Nephron progenitor cell (in vitro differentiated cells): ENCODE measurements at regions not wholly inside any gene's neighbourhood (a gene's known extent, or its start where the extent isn't known, plus 50 kb on each side); places are given as distances from the start of the nearest gene placed in this dataset.

Experiments
- DNase-seq: peaks from one replicate; pipeline ENCODE4 v3.0.0; 2021
- H3K27ac Mint-ChIP-seq: 2 replicates; pipeline ENCODE4 v1.8.0; 2021; ENCODE audit warnings: mild to moderate bottlenecking, moderate library complexity, mixed read lengths
- H3K27me3 Mint-ChIP-seq: 2 replicates; pipeline ENCODE4 v1.8.0; 2021; ENCODE audit warnings: mild to moderate bottlenecking, low read depth, mixed read lengths; ENCODE audit not compliant: poor library complexity
- H3K36me3 Mint-ChIP-seq: 2 replicates; pipeline ENCODE4 v1.8.0; 2021; ENCODE audit warnings: low read depth, mixed read lengths
- H3K4me1 Mint-ChIP-seq: 2 replicates; pipeline ENCODE4 v1.8.0; 2021; ENCODE audit warnings: mixed read lengths
- H3K4me3 Mint-ChIP-seq: 2 replicates; pipeline ENCODE4 v1.8.0; 2021; ENCODE audit warnings: mild to moderate bottlenecking, moderate library complexity, mixed read lengths
- H3K9me3 Mint-ChIP-seq: 2 replicates; pipeline ENCODE4 v1.8.0; 2021; ENCODE audit warnings: mild to moderate bottlenecking, moderate library complexity, mixed read lengths
- CTCF ChIP-seq: fragments of 200-600 bp; sonication (generic); IDR thresholded peaks from 2 replicates; pipeline ENCODE4 v1.5.0; 2021; ENCODE audit warnings: antibody characterized with exemption

GRCh38 chrX:10393241-10393640 lies 227.1 kb downstream of the MID1 start:
- no peaks in the 10 kb centered on the region for H3K27me3 Mint-ChIP-seq
- H3K9me3 Mint-ChIP-seq = peaks cover 47% of the 10 kb centered on the region
- H3K27ac Mint-ChIP-seq = peak overlapping the region; percentile 62
- peaks cover 36% of the 10 kb centered on the region for H3K4me1 Mint-ChIP-seq
- TF ChIP-seq CTCF = no peak
- DNase-seq = no peak
- no peak overlapping the region for H3K4me3 Mint-ChIP-seq
- H3K36me3 Mint-ChIP-seq = no peaks in the 10 kb centered on the region

- Mint-ChIP-seq H3K36me3 (no peaks in the 10 kb centered on the region), H3K27ac (no peak overlapping the region), H3K4me1 (peaks cover 36% of the 10 kb centered on the region), H3K4me3 (no peak overlapping the region), H3K9me3 (peaks cover 43% of the 10 kb centered on the region), H3K27me3 (no peaks in the 10 kb centered on the region)
- TF ChIP-seq CTCF = no peak
- DNase-seq = no peak
These were observed 226.5 kb downstream of the MID1 start for GRCh38 chrX:10393899-10394298.

- Mint-ChIP-seq H3K4me1 (peaks cover 36% of the 10 kb centered on the region), H3K4me3 (no peak overlapping the region), H3K9me3 (peaks cover 38% of the 10 kb centered on the region), H3K36me3 (no peaks in the 10 kb centered on the region), H3K27me3 (no peaks in the 10 kb centered on the region), H3K27ac (no peak overlapping the region)
- TF ChIP-seq CTCF = no peak
- no peak for DNase-seq
These were observed 225.2 kb downstream of the MID1 start for GRCh38 chrX:10395179-10395578.
